ENCODE measurements at regions not wholly inside any gene's neighbourhood (a gene's known extent, or its start where the extent isn't known, plus 50 kb on each side); places are given as distances from the start of the nearest gene placed in this dataset.

GRCh38 chr11:93969925-93970922, 50.9 kb upstream of the HEPHL1 start:
- TF ChIP-seq POLR2A (IDR thresholded peaks at IDR 0.05) = no peak
- no peak for TF ChIP-seq CTCF (IDR thresholded peaks at IDR 0.05)

All from thyroid gland (tissue), 4 donors.